AG08396 (cell line): ENCODE measurements at regions not wholly inside any gene's neighbourhood (a gene's known extent, or its start where the extent isn't known, plus 50 kb on each side); places are given as distances from the start of the nearest gene placed in this dataset.

Experiments
- DNase-seq: peaks from one replicate; pipeline ENCODE4 v3.0.0; 2012; ENCODE audit warnings: low spot score, mixed read lengths

GRCh38 chr2:156845806-156846558, 409.8 kb downstream of the GPD2 start:
- DNase-seq, result no peak

- DNase-seq, result no peak
Observed at GRCh38 chr2:156852210-156852609, 405.3 kb upstream of the GALNT5 start.

GRCh38 chr2:156852681-156853080, 404.8 kb upstream of the GALNT5 start:
- no peak for DNase-seq

- no peak for DNase-seq
Observed at GRCh38 chr2:156864325-156864724, 393.2 kb upstream of the GALNT5 start.

- DNase-seq, result no peak
Observed at GRCh38 chr2:156864753-156865152, 392.8 kb upstream of the GALNT5 start.

GRCh38 chr2:156867201-156867600, 390.3 kb upstream of the GALNT5 start:
- no peak for DNase-seq

- DNase-seq, result no peak
Observed at GRCh38 chr2:156874707-156875106, 382.8 kb upstream of the GALNT5 start.

GRCh38 chr2:156883804-156884203, 373.7 kb upstream of the GALNT5 start:
- peak; percentile 12 for DNase-seq

GRCh38 chr2:156884216-156884615, 373.3 kb upstream of the GALNT5 start:
- no peak for DNase-seq

- DNase-seq, result no peak
Observed at GRCh38 chr2:156890529-156891148, 366.9 kb upstream of the GALNT5 start.

GRCh38 chr2:156891609-156892008, 365.9 kb upstream of the GALNT5 start:
- DNase-seq, result no peak

GRCh38 chr2:156892467-156893281, 364.8 kb upstream of the GALNT5 start:
- peak; percentile 13 for DNase-seq

- DNase-seq, result no peak
Observed at GRCh38 chr2:156896294-156896693, 361.2 kb upstream of the GALNT5 start.

GRCh38 chr2:156897548-156897947, 360.0 kb upstream of the GALNT5 start:
- DNase-seq, result no peak

GRCh38 chr2:156901373-156902031, 356.0 kb upstream of the GALNT5 start:
- DNase-seq, result peak; percentile 15

GRCh38 chr2:156903335-156903734, 354.2 kb upstream of the GALNT5 start:
- no peak for DNase-seq

GRCh38 chr2:156907806-156908205, 349.7 kb upstream of the GALNT5 start:
- DNase-seq, result no peak

GRCh38 chr2:156908825-156909224, 348.7 kb upstream of the GALNT5 start:
- DNase-seq, result peak; percentile 21

GRCh38 chr2:156909983-156910382, 347.5 kb upstream of the GALNT5 start:
- DNase-seq, result no peak

- no peak for DNase-seq
Observed at GRCh38 chr2:156915332-156915731, 342.2 kb upstream of the GALNT5 start.

- no peak for DNase-seq
Observed at GRCh38 chr2:156918410-156918809, 339.1 kb upstream of the GALNT5 start.

GRCh38 chr2:156930423-156930822, 327.1 kb upstream of the GALNT5 start:
- DNase-seq, result no peak
